Ishikawa (cell line): ENCODE measurements at regions not wholly inside any gene's neighbourhood (a gene's known extent, or its start where the extent isn't known, plus 50 kb on each side); places are given as distances from the start of the nearest gene placed in this dataset.

ENCODE experiments used
- CEBPB ChIP-seq: IDR thresholded peaks from 2 replicates; pipeline ENCODE4 v1.6.1; 2012
- CREB1 ChIP-seq: IDR thresholded peaks from 2 replicates; pipeline ENCODE4 v1.6.1; 2012; ENCODE audit warnings: low read depth
- EP300 ChIP-seq: IDR thresholded peaks from 2 replicates; pipeline ENCODE4 v1.6.1; 2012; ENCODE audit warnings: borderline replicate concordance
- RAD21 ChIP-seq: IDR thresholded peaks from 2 replicates; pipeline ENCODE4 v1.6.1; 2012; ENCODE audit warnings: low read depth
- TAF1 ChIP-seq: IDR thresholded peaks from 2 replicates; pipeline ENCODE4 v1.6.1; 2012; ENCODE audit warnings: low read depth, mild to moderate bottlenecking
- TCF12 ChIP-seq: IDR thresholded peaks from 2 replicates; pipeline ENCODE4 v1.6.1; 2012; ENCODE audit warnings: low read depth
- TEAD4 ChIP-seq: IDR thresholded peaks from 2 replicates; pipeline ENCODE4 v1.6.1; 2012
- USF1 ChIP-seq: IDR thresholded peaks from 2 replicates; pipeline ENCODE4 v1.6.1; 2012
- YY1 ChIP-seq: IDR thresholded peaks from 2 replicates; pipeline ENCODE4 v1.6.1; 2012; ENCODE audit warnings: low read depth
- ZBTB7A ChIP-seq: IDR thresholded peaks from 2 replicates; pipeline ENCODE4 v1.6.1; 2012; ENCODE audit warnings: low read depth

GRCh38 chr11:127598476-127598875 lies 597.9 kb upstream of the KIRREL3 start:
- TF ChIP-seq TAF1 (no peak), EP300 (no peak), TCF12 (no peak), YY1 (no peak), CREB1 (no peak), ZBTB7A (no peak), CEBPB (no peak), RAD21 (no peak), TEAD4 (no peak), USF1 (no peak)
